OCI-LY1 (cell line): ENCODE measurements at regions not wholly inside any gene's neighbourhood (a gene's known extent, or its start where the extent isn't known, plus 50 kb on each side); places are given as distances from the start of the nearest gene placed in this dataset.

ENCODE experiments used
- H2AFZ ChIP-seq: fragments of 200-600 bp; sonication (generic), shearing (Covaris generic); 2 replicates; pipeline ENCODE4 v1.6.0; 2014; ENCODE audit warnings: antibody characterized with exemption, mild to moderate bottlenecking, low read length
- H3F3A ChIP-seq: fragments of 200-600 bp; sonication (generic), shearing (Covaris generic); 2 replicates; pipeline ENCODE4 v1.6.0; 2014; ENCODE audit warnings: mild to moderate bottlenecking, antibody characterized with exemption, low read length, moderate library complexity; ENCODE audit not compliant: insufficient read depth
- H3K27ac ChIP-seq: fragments of 200-600 bp; sonication (generic); 2 replicates; pipeline ENCODE4 v1.5.1; 2014; ENCODE audit warnings: low read length, mixed run types, mild to moderate bottlenecking, low read depth; ENCODE audit not compliant: poor library complexity, severe bottlenecking
- H3K27me3 ChIP-seq: fragments of 200-600 bp; sonication (generic); 2 replicates; pipeline ENCODE4 v1.6.0; 2014; ENCODE audit warnings: antibody characterized with exemption, mild to moderate bottlenecking, low read length, moderate library complexity; ENCODE audit not compliant: insufficient read depth
- H3K36me3 ChIP-seq: fragments of 200-600 bp; sonication (generic); 2 replicates; pipeline ENCODE4 v1.6.1; 2014; ENCODE audit warnings: mild to moderate bottlenecking, antibody characterized with exemption, low read length, moderate library complexity, mixed read lengths; ENCODE audit not compliant: insufficient read depth
- H3K4me1 ChIP-seq: fragments of 200-600 bp; sonication (generic); 2 replicates; pipeline ENCODE4 v1.5.1; 2014; ENCODE audit warnings: mild to moderate bottlenecking, low read length, moderate library complexity; ENCODE audit not compliant: insufficient read depth, severe bottlenecking
- H3K4me2 ChIP-seq: fragments of 200-600 bp; sonication (generic), shearing (Covaris generic); 2 replicates; pipeline ENCODE4 v1.6.1; 2014; ENCODE audit warnings: low read length
- H3K4me3 ChIP-seq: fragments of 200-600 bp; sonication (generic); 2 replicates; pipeline ENCODE4 v1.5.1; 2014; ENCODE audit warnings: low read length, low read depth, mild to moderate bottlenecking, mixed read lengths; ENCODE audit not compliant: poor library complexity, severe bottlenecking
- H3K79me2 ChIP-seq: fragments of 200-600 bp; shearing (Covaris generic); 2 replicates; pipeline ENCODE4 v1.6.1; 2016; ENCODE audit warnings: mixed run types, low read length, mixed read lengths; ENCODE audit not compliant: insufficient read depth
- H3K9ac ChIP-seq: fragments of 200-600 bp; sonication (generic), shearing (Covaris generic); 2 replicates; pipeline ENCODE4 v1.6.1; 2014; ENCODE audit warnings: mild to moderate bottlenecking, low read length, mixed read lengths
- H3K9me2 ChIP-seq: fragments of 200-600 bp; sonication (generic), shearing (Covaris generic); 2 replicates; pipeline ENCODE4 v1.6.1; 2014; ENCODE audit warnings: low read depth, mild to moderate bottlenecking, low read length, mixed read lengths
- H3K9me3 ChIP-seq: fragments of 200-600 bp; shearing (Covaris generic); 2 replicates; pipeline ENCODE4 v1.6.1; 2014; ENCODE audit warnings: low read length, mixed read lengths
- H4K20me1 ChIP-seq: fragments of 200-600 bp; sonication (generic), shearing (Covaris generic); 2 replicates; pipeline ENCODE4 v1.6.0; 2016; ENCODE audit warnings: mild to moderate bottlenecking, low read length; ENCODE audit not compliant: insufficient read depth
- CTCF ChIP-seq: fragments of 200-600 bp; sonication (generic), shearing (Covaris generic); IDR thresholded peaks from 2 replicates; pipeline ENCODE4 v1.5.1; 2017; ENCODE audit warnings: mild to moderate bottlenecking, antibody characterized with exemption, low read length, moderate library complexity, mixed read lengths
- EZH2 ChIP-seq: fragments of 200-600 bp; sonication (generic), shearing (Covaris generic); IDR thresholded peaks from 2 replicates; pipeline ENCODE4 v1.8.0; 2017; ENCODE audit warnings: borderline replicate concordance, mixed run types, mild to moderate bottlenecking, antibody characterized with exemption, low read length, moderate library complexity, mixed read lengths

DNA sequence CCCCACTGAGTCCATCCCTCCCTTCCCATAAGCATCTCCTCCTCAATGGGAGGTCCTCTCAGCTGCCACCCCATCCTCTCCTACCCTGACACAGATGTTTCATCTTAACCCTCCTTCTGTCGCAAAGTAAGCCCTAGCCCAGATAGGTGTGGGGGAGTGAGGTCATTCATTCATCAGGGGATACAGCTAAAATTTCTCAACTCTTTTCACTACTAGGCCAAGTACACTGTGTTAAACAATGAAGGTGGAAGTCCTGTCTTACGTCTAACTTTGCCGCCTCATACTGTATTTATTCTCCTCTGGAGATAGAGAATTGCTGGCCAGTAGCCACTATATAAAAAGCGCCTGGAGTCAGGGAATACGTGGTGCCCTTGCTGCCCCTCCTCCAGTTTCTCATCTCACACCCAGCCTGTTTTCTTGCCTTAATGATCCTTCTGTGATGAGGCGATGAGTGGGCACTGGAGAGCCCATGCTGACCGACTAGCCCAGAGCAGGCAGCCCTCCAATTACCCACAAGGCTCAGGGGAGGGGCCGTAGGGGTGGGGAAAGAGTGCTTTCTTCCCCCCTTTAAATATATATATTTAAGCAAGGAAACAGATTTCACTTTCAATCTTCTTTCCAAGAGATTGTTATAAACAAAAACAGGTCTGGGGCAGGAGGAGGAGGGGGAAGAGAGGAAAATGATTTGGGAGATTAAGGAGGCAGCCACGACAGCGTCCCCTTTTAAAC lies 149.5 kb downstream of the PJA1 start:
- Histone ChIP-seq H4K20me1 (no peaks in the 10 kb centered on the region), H3K4me1 (no peaks in the 10 kb centered on the region), H3K27me3 (no peaks in the 10 kb centered on the region), H3K9me3 (no peaks in the 10 kb centered on the region), H3K9me2 (no peaks in the 10 kb centered on the region), H3K79me2 (no peaks in the 10 kb centered on the region), H3K4me3 (no peak overlapping the region), H3K36me3 (no peaks in the 10 kb centered on the region), H2AFZ (no peak overlapping the region), H3K9ac (no peak overlapping the region), H3F3A (no peaks in the 10 kb centered on the region), H3K4me2 (no peak overlapping the region), H3K27ac (no peak overlapping the region)
- TF ChIP-seq EZH2 = no peak
- no peak for TF ChIP-seq CTCF

DNA sequence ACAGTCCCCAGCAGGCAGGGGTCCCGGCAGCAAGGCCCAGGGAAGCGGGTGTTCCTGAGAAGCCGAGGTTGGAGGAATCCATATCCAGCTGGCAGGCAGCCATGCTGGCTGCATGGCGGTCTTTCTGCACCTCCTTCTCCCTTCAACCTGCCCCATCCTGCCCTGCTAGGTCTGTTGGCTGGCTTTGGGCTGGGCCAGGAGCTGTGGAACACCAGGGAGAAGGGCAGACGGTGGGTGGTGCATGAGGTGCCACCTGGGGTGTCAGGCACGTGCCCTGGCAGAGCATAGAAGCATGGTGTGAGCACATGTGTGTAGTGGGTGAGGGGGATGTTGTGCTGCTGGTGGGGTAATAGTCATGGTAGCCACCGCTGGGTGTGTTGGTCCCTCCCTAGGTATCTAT lies 150.1 kb downstream of the PJA1 start:
- Histone ChIP-seq H3K27me3 (no peaks in the 10 kb centered on the region), H3K4me3 (no peak overlapping the region), H2AFZ (no peak overlapping the region), H3K9ac (no peak overlapping the region), H3K4me2 (no peak overlapping the region), H3K36me3 (no peaks in the 10 kb centered on the region), H3K9me2 (no peaks in the 10 kb centered on the region), H3F3A (no peaks in the 10 kb centered on the region), H4K20me1 (no peaks in the 10 kb centered on the region), H3K9me3 (no peaks in the 10 kb centered on the region), H3K4me1 (no peaks in the 10 kb centered on the region), H3K27ac (no peak overlapping the region), H3K79me2 (no peaks in the 10 kb centered on the region)
- TF ChIP-seq CTCF = no peak
- no peak for TF ChIP-seq EZH2

DNA sequence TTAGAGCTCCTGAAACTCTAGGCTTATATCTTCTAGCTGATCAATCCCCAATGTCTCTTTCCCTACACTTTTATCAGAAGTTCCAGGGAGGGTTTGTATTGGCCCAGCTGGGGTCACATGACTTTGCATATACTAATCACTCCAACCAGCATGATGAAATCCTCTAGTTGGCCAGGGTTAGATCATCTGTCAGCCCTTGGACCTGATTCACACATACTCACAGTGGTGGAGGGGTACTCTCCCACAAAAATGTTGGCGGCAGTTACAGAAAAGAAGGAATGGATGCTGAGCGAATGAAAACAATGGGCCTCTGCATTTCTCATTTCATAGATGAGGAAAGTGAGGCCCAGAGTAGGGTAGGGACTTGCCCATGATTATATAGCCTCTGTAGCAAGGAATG lies 151.1 kb downstream of the PJA1 start:
- H2AFZ ChIP-seq = no peak overlapping the region
- H3K27ac ChIP-seq = no peak overlapping the region
- no peaks in the 10 kb centered on the region for H3K9me2 ChIP-seq
- no peak overlapping the region for H3K9ac ChIP-seq
- H3K79me2 ChIP-seq = no peaks in the 10 kb centered on the region
- no peaks in the 10 kb centered on the region for H3K9me3 ChIP-seq
- H3K4me3 ChIP-seq = no peak overlapping the region
- H3K36me3 ChIP-seq = no peaks in the 10 kb centered on the region
- H4K20me1 ChIP-seq = no peaks in the 10 kb centered on the region
- H3K27me3 ChIP-seq = no peaks in the 10 kb centered on the region
- TF ChIP-seq EZH2 (no peak), CTCF (no peak)
- no peaks in the 10 kb centered on the region for H3K4me1 ChIP-seq
- no peaks in the 10 kb centered on the region for H3F3A ChIP-seq
- no peak overlapping the region for H3K4me2 ChIP-seq
